ENCODE measurements at regions not wholly inside any gene's neighbourhood (a gene's known extent, or its start where the extent isn't known, plus 50 kb on each side); places are given as distances from the start of the nearest gene placed in this dataset.

DNA sequence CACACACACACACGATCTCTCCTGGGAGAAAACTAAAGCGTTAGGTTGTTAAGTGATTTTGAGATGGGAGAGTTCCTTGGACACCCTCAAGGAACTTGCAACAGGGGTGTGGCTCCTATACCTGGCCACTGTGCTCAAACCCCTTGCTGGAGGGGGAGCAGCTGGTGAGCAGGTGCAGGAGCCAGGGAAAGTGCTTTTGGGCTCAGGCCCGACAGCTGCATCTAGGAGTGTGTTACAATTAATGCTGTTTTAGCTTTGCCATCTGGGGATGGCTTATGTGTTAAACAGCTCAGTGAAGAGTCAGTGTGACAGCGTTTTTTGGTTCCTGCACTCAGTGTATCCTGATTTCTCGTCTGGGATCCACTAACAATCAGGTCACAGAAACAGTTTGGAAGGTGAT, 510.8 kb downstream of the TRIB2 start:
- no peaks in the 10 kb centered on the region for H3K4me1 ChIP-seq (ENCODE audit: insufficient read depth, low read length)
- no peak overlapping the region for H3K4me3 ChIP-seq (ENCODE audit: low read depth in 1 of 2, low read length in 2 of 2)
- H3K9me3 ChIP-seq (ENCODE audit: insufficient read depth, low read length, severe bottlenecking): no peaks in the 10 kb centered on the region
- no peaks in the 10 kb centered on the region for H3K27me3 ChIP-seq (ENCODE audit: insufficient read depth, low read length, poor library complexity)
- no peaks in the 10 kb centered on the region for H3K36me3 ChIP-seq (ENCODE audit: insufficient read depth, low read length)
- no peak overlapping the region for H3K9ac ChIP-seq (ENCODE audit: low read depth, low read length)
- no peak overlapping the region for H3K4me2 ChIP-seq (ENCODE audit: insufficient read depth, low read length)
- no peaks in the 10 kb centered on the region for H3K79me2 ChIP-seq (ENCODE audit: insufficient read depth, low read length)
- H3K27ac ChIP-seq (ENCODE audit: low read length): no peak overlapping the region
- no peaks in the 10 kb centered on the region for H4K20me1 ChIP-seq (ENCODE audit: insufficient read depth, low read length)
- no peak overlapping the region for H2AFZ ChIP-seq (ENCODE audit: low read depth, low read length)
- no peak for TF ChIP-seq CTCF (IDR thresholded peaks at IDR 0.05; ENCODE audit: borderline replicate concordance, extremely low read depth, low read length, poor library complexity, severe bottlenecking)
- no peak for TF ChIP-seq EZH2 (IDR thresholded peaks at IDR 0.05; ENCODE audit: borderline replicate concordance, low read depth, low read length, severe bottlenecking)
- ATAC-seq (ENCODE audit: insufficient read depth, low read depth): no peak
- DNase-seq: no peak

GRCh38 chr2:13230221-13230620, 513.5 kb downstream of the TRIB2 start:
- Histone ChIP-seq H3K27ac (ENCODE audit: low read length) (no peak overlapping the region), H2AFZ (ENCODE audit: low read depth, low read length) (no peak overlapping the region), H4K20me1 (ENCODE audit: insufficient read depth, low read length) (no peaks in the 10 kb centered on the region), H3K9me3 (ENCODE audit: insufficient read depth, low read length, severe bottlenecking) (no peaks in the 10 kb centered on the region), H3K4me2 (ENCODE audit: insufficient read depth, low read length) (no peak overlapping the region), H3K4me1 (ENCODE audit: insufficient read depth, low read length) (no peaks in the 10 kb centered on the region), H3K79me2 (ENCODE audit: insufficient read depth, low read length) (no peaks in the 10 kb centered on the region), H3K27me3 (ENCODE audit: insufficient read depth, low read length, poor library complexity) (no peaks in the 10 kb centered on the region), H3K9ac (ENCODE audit: low read depth, low read length) (no peak overlapping the region), H3K36me3 (ENCODE audit: insufficient read depth, low read length) (no peaks in the 10 kb centered on the region), H3K4me3 (ENCODE audit: low read depth in 1 of 2, low read length in 2 of 2) (no peak overlapping the region)
- ATAC-seq (ENCODE audit: insufficient read depth, low read depth) (no peak), DNase-seq (no peak)
- TF ChIP-seq CTCF (IDR thresholded peaks at IDR 0.05; ENCODE audit: borderline replicate concordance, extremely low read depth, low read length, poor library complexity, severe bottlenecking) (no peak), EZH2 (IDR thresholded peaks at IDR 0.05; ENCODE audit: borderline replicate concordance, low read depth, low read length, severe bottlenecking) (no peak)

GRCh38 chr2:13240061-13240460, 523.3 kb downstream of the TRIB2 start:
- Histone ChIP-seq H3K9me3 (ENCODE audit: insufficient read depth, low read length, severe bottlenecking) (no peaks in the 10 kb centered on the region), H3K79me2 (ENCODE audit: insufficient read depth, low read length) (no peaks in the 10 kb centered on the region), H3K4me3 (ENCODE audit: low read depth in 1 of 2, low read length in 2 of 2) (no peak overlapping the region), H3K4me1 (ENCODE audit: insufficient read depth, low read length) (no peaks in the 10 kb centered on the region), H2AFZ (ENCODE audit: low read depth, low read length) (no peak overlapping the region), H3K27me3 (ENCODE audit: insufficient read depth, low read length, poor library complexity) (no peaks in the 10 kb centered on the region), H3K4me2 (ENCODE audit: insufficient read depth, low read length) (no peak overlapping the region), H4K20me1 (ENCODE audit: insufficient read depth, low read length) (no peaks in the 10 kb centered on the region), H3K9ac (ENCODE audit: low read depth, low read length) (no peak overlapping the region), H3K36me3 (ENCODE audit: insufficient read depth, low read length) (no peaks in the 10 kb centered on the region), H3K27ac (ENCODE audit: low read length) (no peak overlapping the region)
- no peak for TF ChIP-seq CTCF (IDR thresholded peaks at IDR 0.05; ENCODE audit: borderline replicate concordance, extremely low read depth, low read length, poor library complexity, severe bottlenecking)
- TF ChIP-seq EZH2 (IDR thresholded peaks at IDR 0.05; ENCODE audit: borderline replicate concordance, low read depth, low read length, severe bottlenecking): no peak
- no peak for ATAC-seq (ENCODE audit: insufficient read depth, low read depth)
- DNase-seq: no peak
